ENCODE measurements at regions not wholly inside any gene's neighbourhood (a gene's known extent, or its start where the extent isn't known, plus 50 kb on each side); places are given as distances from the start of the nearest gene placed in this dataset.

DNA sequence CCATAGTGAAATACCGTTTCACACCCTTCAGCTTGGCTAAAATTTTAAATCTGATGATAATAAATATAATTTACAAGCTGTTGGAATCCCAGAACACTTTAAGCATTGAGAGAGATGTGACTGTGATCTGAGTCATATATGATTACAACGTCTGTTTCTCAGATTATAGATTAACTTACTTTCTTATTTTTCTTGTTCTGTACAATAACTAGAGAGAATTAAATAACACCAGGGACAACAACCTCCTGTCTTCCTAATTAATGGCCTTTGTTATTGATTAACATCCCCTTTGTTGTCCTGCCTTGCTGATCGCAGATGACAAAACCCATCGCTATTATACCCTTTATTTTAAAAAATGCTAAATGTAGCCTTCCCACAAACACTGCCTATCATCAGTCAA is 87.8 kb upstream of the EZR start:
- Histone ChIP-seq H3K4me3 (ENCODE audit: low read depth in 1 of 2, low read length in 1 of 2) (no peak overlapping the region), H3K27me3 (peaks cover 23% of the 10 kb centered on the region), H3K27ac (no peak overlapping the region), H3K9me3 (peaks cover 6% of the 10 kb centered on the region), H3K4me1 (ENCODE audit: control insufficient read depth in 1 of 2, insufficient read depth in 1 of 2, low read depth in 1 of 2, low read length in 1 of 2) (no peaks in the 10 kb centered on the region), H3K36me3 (no peaks in the 10 kb centered on the region)
- TF ChIP-seq, protein P1, sequence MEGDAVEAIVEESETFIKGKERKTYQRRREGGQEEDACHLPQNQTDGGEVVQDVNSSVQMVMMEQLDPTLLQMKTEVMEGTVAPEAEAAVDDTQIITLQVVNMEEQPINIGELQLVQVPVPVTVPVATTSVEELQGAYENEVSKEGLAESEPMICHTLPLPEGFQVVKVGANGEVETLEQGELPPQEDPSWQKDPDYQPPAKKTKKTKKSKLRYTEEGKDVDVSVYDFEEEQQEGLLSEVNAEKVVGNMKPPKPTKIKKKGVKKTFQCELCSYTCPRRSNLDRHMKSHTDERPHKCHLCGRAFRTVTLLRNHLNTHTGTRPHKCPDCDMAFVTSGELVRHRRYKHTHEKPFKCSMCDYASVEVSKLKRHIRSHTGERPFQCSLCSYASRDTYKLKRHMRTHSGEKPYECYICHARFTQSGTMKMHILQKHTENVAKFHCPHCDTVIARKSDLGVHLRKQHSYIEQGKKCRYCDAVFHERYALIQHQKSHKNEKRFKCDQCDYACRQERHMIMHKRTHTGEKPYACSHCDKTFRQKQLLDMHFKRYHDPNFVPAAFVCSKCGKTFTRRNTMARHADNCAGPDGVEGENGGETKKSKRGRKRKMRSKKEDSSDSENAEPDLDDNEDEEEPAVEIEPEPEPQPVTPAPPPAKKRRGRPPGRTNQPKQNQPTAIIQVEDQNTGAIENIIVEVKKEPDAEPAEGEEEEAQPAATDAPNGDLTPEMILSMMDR (IDR thresholded peaks at IDR 0.05), result no peak

DNA sequence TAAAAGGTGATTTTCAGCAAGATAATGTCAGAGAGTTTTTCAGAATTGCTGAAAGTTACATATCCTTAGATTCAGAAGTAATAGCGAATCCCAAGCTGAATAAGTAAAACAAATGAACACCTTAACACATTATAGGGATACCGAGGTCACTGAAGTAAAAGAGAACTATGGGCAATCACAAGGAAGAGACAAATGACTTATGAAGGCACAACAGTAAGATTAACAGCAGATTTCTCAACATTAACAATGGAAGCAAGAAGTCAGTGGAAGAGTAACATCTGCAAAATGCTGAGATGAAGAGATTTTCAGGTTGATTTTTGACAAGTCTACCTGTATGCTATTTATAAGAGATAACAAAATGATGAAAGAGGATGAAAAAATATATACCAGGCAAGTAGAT is 86.1 kb upstream of the EZR start:
- Histone ChIP-seq H3K36me3 (no peaks in the 10 kb centered on the region), H3K9me3 (peaks cover 6% of the 10 kb centered on the region), H3K27me3 (peaks cover 6% of the 10 kb centered on the region), H3K4me3 (ENCODE audit: low read depth in 1 of 2, low read length in 1 of 2) (no peak overlapping the region), H3K27ac (no peak overlapping the region), H3K4me1 (ENCODE audit: control insufficient read depth in 1 of 2, insufficient read depth in 1 of 2, low read depth in 1 of 2, low read length in 1 of 2) (no peaks in the 10 kb centered on the region)
- TF ChIP-seq, protein P1 (IDR thresholded peaks at IDR 0.05), result no peak

DNA sequence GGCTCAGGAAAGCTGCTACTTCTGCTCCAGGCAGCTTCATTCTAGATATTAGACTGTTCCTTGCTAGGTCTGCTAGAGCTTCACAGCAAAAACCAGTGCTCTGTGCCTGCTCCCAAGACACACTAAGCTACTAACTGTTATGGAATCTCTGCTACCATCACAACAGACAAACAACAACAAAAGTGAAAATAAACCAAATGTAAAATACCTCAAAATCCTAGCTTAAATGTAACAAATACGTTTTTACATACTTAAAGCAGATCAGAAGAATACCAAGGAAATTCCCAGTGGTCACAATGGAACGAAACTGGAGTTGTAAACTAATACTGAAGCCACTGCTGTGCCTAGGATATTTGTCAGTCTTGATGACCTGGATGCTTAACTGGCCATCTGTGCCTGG is 84.6 kb upstream of the EZR start:
- Histone ChIP-seq H3K27me3 (no peaks in the 10 kb centered on the region), H3K4me1 (ENCODE audit: control insufficient read depth in 1 of 2, insufficient read depth in 1 of 2, low read depth in 1 of 2, low read length in 1 of 2) (no peaks in the 10 kb centered on the region), H3K4me3 (ENCODE audit: low read depth in 1 of 2, low read length in 1 of 2) (no peak overlapping the region), H3K36me3 (no peaks in the 10 kb centered on the region), H3K27ac (no peak overlapping the region), H3K9me3 (peaks cover 6% of the 10 kb centered on the region)
- TF ChIP-seq, protein P1 (IDR thresholded peaks at IDR 0.05), result no peak

DNA sequence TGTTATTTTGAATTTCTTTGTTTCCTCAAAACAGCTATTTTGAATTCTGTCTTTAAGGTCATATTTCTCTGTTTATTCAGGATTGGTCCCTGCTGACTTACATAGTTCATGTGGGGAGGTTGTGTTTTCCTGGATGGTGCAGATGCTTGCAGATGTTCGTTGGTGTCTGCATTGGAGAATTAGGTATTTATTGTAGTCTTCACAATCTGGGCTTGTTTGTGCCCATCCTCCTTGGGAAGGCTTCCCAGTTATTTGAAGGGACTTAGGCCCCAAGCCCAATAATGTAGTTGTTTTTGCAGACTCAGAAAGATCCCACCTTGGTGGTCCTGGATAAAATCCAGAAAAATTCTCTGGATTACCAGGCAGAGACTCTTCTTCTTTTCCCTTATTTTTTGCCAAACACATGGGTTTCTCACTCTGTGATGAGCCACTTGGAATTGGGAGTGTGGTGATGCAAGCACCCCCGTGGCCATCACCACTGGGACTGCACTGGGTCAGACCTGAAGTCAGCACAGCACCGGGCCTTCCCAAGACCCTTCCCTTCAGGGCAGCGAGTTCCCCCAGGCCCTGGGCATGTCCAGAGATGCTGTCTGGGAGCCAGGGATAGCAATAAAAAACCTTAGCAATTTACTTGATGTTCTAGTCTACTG is 81.6 kb upstream of the EZR start:
- H3K36me3 ChIP-seq, result no peaks in the 10 kb centered on the region
- no peak overlapping the region for H3K27ac ChIP-seq
- TF ChIP-seq, protein P1 (IDR thresholded peaks at IDR 0.05), result no peak
- no peak overlapping the region for H3K4me3 ChIP-seq (ENCODE audit: low read depth in 1 of 2, low read length in 1 of 2)
- no peaks in the 10 kb centered on the region for H3K27me3 ChIP-seq
- H3K4me1 ChIP-seq (ENCODE audit: control insufficient read depth in 1 of 2, insufficient read depth in 1 of 2, low read depth in 1 of 2, low read length in 1 of 2), result no peaks in the 10 kb centered on the region
- no peaks in the 10 kb centered on the region for H3K9me3 ChIP-seq

DNA sequence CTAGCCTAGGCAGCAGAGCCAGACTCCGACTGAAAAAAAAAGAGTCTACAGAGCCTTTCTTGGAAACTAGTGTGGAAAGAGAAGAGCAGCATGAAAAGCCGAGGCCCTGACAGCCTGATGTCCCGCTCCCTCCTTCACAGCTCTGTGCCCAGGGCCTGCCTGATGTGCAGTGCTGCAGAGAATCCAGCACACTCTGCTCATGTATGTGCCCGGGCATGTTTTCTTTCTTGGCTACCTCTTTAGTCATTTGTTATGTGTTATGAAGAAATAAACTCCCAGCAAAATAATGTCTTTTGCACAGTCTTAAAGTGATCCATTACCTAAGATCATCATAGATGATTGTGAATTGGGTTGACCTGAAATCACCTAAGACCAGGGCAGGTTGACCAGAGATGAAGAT is 78.1 kb upstream of the EZR start:
- Histone ChIP-seq H3K27ac (no peak overlapping the region), H3K27me3 (no peaks in the 10 kb centered on the region), H3K4me1 (ENCODE audit: control insufficient read depth in 1 of 2, insufficient read depth in 1 of 2, low read depth in 1 of 2, low read length in 1 of 2) (no peaks in the 10 kb centered on the region), H3K4me3 (ENCODE audit: low read depth in 1 of 2, low read length in 1 of 2) (no peak overlapping the region), H3K9me3 (no peaks in the 10 kb centered on the region), H3K36me3 (no peaks in the 10 kb centered on the region)
- TF ChIP-seq, protein P1 (IDR thresholded peaks at IDR 0.05), result no peak

Data from neutrophil (primary cell).